GM19372 (cell line): ENCODE measurements at regions not wholly inside any gene's neighbourhood (a gene's known extent, or its start where the extent isn't known, plus 50 kb on each side); places are given as distances from the start of the nearest gene placed in this dataset.

Experiments
- ATAC-seq: cut with Tn5 transposase; IDR thresholded peaks from one replicate; pipeline ENCODE4 v1.9.1; 2021; ENCODE audit warnings: mild to moderate bottlenecking, low read depth, moderate library complexity; ENCODE audit not compliant: unreplicated experiment

DNA sequence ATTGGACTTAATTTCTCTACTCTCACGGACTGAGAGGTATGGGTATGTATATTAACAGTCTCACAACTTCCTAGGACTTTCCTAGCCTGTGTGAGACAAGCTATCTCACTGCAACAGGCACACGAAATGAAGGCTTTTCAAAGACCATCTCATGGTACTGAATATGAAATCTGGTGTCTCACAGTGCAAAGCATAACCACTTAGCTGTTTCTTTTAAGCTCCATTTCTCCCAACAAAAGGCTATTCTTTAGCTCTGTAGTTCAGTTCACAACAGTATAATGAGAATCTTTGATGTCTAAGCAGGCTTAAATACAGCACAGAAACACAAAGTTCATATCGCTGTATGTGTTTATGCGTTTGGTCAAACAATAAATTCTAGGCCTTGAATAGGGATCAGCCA lies 116.2 kb upstream of the PCDH18 start:
- ATAC-seq: no peak

DNA sequence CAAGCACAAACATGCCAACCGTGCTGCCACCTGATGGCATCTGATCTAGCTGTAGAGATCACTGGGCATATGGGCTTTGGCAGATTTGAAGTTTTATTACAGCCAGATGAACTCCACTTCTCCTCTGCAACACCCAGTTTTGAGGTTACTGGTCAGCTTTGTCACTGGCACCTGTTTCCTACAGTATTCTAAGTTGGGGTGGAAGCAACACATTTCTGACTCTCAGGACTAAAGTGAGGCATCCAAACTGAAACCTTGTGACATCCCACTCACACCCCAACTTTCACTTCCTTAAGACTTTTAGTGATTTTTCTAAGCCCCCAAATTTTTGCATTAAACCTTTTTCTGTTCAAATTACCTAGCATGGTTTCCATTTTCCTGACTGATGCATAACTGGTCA lies 115.1 kb upstream of the PCDH18 start:
- peak; percentile 79 for ATAC-seq

DNA sequence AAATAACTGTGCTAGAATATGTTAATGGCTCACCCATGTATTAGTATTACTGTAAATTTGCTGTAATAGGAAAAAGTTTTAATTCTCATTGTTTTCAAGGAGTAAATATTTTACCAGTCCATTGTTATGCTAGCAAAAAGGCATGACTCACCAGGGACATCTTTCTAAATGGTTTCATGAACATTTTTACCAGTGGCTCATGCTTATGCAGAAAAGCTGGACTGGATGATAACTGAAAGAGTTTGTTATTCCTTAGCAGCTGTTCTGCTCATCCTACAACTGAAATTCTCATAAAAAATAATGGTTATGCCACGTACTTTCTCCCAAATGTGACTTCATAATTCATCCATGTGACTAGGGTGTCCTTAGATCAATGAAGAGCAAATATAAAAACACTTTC lies 111.9 kb upstream of the PCDH18 start:
- no peak for ATAC-seq

DNA sequence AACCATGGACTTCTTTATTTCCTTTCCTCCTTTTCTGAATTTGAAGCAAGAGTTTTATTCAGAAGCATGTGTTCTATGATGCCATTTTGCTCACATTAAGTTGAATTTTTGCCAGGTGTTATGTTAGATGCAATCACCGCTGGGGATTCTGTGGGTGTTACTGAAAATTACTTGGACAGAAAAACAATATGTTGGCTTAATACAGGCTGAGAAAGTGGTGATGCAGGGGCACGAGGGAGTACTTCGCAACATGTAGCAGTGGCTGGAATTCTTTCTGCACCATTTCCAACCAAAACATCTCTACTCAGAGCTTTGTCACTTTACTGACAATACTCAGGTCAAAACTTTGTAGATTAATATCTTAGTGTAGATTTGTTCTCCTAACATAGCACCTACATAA lies 109.2 kb upstream of the PCDH18 start:
- no peak for ATAC-seq

DNA sequence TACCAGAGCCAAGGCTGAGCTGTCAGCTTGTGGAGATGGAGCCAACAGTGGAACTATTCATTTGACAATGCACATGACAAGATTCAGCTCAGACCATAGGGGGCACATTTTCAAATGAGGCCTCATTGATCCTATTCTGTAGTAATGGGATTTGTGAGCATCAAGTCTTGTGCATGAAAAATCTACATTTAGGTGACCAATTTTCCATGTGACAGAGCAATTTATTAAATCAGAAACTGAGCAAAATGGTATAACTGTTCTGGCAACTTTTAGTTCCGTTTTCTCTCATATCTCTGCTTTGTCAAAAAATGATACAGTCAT lies 108.5 kb upstream of the PCDH18 start:
- no peak for ATAC-seq

DNA sequence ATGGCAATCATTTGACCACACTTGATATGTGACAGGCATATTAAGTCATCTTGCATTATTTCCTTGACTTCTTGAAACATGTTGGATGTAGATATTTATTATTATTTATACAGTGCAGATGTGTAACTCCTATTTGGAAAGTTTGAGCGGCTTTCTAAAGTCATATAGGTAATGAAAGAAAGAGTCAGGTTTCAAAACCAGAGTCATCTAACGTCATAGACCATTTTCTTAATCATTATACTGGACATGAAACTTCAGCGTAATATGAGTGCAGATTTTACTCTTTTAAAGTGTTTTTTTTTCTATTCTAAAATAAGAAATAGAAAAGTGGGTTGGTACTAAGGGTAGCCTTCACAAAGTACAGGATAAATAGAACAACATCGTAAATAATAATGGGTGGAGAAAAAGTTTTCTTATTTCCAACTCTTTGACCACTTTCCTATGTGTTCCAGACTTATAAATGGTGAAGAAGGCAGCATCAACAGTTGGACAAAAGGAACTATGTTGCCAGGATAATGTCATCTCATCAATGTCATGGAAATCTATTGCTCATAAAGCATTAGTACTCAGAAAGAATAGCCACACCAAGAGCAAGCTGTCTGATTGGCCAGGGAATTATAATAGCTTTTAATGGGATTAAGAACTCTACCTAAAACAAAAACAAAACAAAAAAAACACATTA lies 108.0 kb upstream of the PCDH18 start:
- ATAC-seq: no peak

DNA sequence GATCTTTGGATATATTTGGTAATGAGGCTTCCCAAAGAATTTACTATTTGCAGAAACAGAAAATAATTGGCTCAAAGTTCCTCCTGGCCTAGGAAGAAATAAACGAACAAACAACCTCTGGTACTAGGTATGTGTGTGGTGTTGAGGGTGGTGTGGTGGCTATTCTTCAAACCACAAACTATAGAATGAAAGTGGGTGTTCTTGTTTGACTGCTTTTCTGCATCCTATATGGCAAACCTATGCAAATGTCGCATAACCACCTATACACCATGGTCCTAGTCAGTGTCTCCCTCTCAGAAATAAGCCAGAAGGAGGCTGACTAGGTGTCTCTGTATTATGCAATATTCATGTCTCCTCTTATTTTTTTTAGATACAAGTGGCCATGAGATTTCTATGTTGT lies 106.6 kb upstream of the PCDH18 start:
- ATAC-seq: no peak

DNA sequence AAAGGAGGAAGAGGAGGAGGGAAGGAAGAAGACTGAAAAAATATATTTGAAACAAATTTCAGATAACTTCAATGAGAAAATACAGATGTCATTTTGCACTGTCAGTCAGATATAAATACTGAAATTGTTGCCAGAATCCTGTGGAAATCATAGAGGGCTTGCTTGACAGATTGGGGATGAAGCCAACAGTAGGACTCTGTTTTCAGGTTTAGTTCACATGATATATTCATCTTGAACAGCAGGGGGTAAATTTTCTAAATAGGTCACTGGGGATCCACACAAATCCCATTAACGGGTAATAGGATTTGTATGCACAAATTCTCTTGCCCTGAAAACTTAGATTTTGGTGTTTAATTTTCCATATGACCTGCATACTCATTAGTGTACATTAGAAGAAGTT lies 103.3 kb upstream of the PCDH18 start:
- no peak for ATAC-seq

DNA sequence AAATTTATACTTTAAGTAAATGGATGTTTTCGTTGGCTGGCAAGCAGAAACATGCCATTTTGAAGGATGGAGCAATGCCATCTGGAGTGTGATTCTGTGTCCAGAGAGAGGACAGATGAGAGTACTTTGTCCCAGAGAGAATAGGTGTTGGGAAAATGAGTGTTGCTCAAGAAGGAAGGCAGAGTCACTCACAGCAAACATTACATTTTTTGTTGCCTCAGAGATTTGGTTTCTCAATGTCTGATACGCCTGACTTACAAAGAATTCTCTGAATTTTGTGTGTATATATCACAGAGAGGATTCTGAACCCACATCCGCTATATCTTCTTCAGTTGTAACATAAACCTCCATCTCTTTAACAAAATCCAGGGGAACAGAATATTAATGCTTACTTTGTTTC lies 102.8 kb upstream of the PCDH18 start:
- ATAC-seq: no peak

DNA sequence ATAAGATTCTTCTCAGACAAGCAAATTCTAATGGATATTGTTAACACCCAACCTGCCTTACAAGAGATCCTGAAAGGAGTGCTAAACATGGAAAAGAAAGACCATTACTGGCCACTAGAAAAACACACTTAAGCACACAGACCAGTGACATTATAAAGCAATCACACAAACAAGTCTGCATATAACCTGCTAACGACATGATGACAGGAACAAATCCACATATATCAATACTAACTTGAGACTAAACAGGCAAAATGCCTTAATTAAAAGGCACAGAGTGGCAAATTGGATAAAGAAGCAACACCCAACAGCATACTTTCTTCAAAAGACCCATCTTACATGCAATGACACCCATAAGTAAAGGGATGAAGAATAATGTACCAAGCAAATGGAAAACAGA lies 100.5 kb upstream of the PCDH18 start:
- ATAC-seq: no peak

DNA sequence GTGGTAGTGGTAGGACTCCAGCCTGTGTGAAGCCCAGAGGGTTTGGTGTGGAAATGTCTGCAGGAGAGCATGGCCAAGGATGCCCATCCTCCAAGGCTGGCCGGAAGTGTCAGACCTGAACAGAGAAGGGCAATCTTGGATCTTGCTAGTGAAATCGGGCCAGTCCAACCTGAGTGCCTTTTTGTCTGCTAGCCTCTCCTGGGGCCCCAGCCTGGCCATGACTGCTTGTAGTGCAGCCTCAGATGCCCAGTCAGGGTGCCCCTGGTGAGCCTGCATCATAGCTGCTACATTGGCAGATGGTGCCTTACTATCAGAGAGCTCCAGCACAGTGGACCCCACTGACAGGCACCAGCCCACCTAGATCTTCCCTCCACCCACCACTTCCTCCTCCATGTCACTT lies 99.3 kb upstream of the PCDH18 start:
- ATAC-seq: no peak

DNA sequence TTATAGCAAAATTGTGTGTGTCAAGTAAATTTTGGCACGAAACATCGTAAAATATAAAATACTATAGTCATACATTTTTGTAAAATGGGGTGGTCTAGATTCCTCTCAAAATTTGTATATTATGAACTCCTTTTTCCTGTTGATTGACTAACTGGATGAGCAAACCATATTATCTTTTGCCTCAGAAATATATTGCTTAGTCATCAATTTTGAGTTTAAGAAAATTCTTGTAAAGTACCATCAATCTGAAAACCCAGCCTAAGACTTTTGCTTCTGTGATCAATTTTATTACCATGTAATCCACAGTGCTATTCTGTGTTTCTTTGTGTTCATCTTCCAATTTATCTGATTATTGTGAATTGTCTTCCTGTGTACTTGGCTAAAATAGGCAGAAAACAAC lies 98.0 kb upstream of the PCDH18 start:
- no peak for ATAC-seq

DNA sequence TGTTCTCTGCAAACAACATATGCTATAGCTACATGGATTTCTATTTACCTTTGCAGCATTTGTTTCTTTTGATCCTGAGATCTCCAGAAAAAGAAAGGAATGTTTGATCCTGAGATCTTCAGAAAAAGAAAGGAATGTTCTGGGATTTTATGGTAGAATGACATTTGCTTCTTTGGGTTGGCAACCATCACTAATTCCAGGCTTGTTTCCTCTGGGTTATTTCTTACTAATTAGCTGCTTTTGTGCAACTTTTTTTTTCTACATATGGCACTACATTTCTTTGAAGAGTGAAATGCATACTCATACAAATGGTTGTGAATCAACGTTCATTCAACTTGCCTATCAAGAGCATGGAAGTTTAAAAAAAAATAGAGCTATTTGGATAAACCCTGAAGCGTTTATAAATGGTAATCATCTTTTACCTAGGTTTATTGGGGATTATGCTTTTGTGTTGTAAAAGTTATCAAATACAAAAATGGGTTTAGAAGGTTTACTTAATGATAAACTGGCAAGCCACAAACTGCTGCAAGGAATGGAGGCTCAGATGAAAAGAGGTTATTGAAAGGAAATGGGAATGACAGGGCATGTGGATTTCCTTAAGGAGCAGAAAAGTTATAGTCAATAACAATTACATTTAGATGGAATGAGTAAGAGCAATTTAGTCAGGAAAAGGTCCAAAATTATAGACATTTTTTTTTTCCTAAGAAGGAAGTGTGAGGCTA lies 95.6 kb upstream of the PCDH18 start:
- ATAC-seq: no peak

DNA sequence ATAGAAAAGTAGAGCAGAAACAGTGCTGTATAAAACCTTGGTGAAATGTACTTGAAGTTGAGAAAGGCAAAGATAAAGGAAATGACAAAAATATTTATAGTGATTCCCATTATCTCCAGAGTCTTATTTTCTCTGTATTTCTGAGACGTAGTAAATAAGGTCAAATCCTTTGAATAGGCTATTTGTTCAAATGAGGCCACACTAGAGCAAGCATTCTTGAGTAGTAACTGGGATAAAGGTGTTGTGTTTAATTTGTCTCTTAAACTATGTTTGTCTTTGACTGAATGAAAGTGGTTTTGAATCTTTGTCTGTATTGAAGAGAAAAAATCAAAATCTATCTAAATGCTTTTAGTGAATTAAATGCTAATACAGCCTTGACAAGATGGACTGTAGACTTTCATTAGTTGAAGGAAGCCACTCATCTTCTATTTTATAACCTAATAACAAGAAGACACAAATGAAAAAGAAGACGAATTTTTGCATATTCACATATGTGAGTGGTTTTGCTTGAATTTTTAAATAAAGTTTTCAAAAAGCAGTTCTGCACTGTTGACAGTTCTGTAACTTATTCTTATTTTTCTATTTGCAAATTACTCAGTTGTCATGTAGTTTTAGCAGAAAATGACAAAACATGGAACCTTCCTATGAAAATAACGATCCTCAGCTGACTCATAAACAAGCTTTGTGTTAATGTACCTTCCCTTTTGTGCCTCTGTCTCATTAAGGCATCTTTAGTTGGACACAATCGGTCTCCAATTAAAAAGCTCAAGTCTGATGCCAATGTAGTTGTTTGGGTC lies 94.8 kb upstream of the PCDH18 start:
- ATAC-seq: no peak

DNA sequence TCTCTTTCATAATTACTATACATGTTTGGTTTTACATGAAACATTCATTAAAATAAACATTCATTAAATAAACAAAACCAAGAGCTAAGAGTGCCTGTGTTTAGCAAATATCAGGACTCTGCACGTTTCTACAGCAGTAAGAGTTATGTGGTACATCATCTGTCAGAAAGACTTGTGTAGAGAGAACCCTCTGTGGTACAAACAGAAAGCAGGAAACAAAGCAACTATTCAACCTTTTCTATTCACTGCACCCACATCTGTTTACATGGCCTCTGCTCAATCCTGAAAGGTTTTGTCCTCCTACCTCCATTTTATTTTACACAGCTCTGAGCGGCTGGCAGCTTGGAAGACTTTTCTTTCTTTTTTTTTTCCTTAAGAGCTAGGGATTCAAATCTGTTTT lies 90.7 kb upstream of the PCDH18 start:
- no peak for ATAC-seq

DNA sequence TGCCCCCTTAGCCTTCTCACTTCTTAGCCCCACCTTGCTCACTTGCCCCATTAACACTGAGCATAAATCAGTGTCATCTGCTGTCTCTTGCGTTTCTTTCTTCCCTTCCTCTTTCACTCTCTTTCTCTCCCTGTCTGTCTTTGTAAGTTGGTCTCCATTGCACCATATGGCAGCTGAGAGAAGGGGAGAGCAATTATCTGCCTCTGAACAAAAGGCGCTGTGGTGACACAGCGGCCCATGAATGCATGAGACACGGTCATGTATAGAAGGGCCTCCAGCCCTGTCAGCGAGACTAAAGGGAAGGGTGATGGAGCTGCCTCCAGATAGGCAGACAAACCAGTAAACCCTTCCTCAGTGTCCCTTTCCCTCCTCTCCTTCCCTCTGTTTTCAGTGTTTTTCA lies 88.8 kb upstream of the PCDH18 start:
- ATAC-seq: no peak

DNA sequence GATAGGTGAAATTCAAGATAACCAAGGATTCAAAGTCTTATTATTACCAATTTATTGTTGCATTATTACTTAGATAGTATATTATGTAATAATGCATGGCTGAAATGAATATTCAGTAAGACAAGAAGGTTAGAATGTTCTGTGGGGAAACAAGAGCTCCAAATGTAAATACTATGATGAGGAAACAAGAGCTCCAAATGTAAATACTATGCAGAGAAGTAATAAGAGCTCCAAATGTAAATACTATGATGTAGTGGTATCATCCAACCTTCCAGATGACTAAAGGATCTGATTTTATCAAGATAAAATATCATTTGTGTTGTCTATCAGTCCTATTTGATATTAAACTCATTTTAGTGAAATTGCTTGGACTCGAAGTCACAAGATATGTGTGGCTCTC lies 82.2 kb upstream of the PCDH18 start:
- no peak for ATAC-seq

DNA sequence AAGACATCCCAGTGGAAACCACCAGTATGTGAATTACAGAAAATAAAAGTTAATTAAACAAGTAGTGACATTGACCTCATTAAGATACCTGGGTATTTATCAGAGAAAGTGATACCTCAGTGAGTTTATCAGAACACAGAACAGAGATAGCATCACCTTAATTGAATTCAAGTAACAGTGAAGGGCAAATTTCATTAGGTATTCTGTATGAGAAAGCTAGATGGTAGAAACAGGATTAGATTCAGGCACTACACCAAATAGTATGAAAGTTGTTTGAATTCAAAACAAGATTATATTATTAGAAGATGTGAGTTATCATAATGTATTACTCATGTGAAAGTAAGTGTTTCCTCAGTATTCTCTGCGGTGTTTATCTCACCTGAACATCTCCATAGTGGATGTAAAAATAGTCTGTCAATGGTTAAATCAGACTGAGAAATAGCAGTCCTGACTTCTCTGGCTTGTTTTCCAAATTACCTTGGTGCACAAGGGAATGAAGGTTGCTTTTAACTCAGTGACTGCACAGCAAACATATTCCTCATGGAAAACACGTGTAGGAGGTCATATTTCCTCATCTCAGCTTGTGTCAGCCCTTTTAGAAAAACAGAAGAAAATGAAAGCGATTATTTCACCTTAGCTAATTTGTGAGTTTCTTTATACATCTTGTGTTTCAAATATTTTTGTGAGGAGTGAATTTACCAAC lies 79.9 kb upstream of the PCDH18 start:
- ATAC-seq: no peak

DNA sequence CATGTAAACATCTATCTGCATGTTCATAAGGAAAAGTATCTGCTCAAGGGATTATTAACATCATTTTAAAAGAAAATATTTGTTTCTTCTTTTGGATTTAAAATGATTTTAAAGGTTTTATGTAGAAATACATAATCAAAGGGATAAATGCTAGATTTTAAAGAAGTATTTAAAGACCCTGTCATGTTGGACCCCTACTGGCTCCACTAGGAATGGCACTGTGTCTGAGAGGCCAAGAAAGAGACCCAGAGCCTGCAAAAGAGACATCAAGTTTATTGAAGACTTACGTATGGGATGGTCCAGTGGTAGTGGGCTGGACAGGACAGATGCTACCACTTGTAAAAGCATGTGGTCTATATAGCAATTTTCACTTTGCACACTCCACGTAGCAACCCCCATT lies 78.7 kb upstream of the PCDH18 start:
- ATAC-seq: no peak

DNA sequence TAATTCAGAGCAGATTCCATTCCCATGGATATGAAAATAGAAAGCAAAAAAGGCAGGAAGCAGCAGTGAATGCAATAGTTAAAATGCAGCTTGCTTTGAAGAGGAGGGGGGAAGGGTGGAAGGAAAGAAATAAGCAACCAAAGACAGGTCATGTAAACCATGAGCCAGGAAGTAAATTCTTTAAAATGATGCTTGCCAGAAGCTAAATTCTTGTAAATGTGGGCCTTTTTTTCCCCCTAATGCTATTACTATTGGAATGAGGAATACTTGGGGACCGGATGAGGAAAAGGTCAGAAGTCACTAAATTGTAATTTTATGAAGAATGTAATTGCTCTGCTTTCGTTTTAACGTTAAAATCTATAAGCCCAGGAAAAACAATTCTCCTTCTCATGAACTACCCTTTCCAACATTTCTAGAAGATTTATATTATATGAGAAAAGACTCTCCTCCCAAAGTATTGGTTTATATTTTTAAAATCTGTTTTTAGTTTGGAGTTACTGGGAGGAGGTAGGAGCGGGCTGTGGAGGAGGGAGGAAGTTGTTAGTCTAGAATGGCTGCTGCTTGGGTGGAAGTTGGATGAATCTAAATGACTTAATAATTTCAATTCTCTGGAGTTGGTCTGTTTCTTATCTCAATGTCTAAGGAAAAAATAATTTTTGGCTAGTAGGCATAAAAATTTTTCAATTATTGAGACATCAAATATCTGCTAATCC lies 77.6 kb upstream of the PCDH18 start:
- no peak for ATAC-seq

DNA sequence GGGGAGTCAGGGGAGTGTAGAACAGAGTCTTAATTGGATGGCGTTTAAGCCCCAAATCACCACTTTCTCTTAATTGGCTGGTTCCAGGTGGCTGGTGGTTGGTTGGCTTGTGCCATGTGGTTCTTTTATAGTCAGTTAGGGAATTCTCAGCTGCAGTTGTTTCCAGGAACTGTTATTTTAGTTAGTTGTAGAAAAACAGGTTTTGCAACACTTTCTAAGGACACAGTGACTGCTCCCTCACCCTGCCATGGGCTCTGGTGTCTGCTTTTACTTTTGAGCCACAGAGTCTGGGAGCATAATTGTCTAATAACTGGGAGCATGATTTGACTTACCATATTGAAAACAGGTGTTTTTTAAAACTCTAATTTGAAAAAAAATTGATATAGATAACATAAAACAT lies 75.8 kb upstream of the PCDH18 start:
- ATAC-seq: no peak
